RWPE1 (cell line): ENCODE measurements at regions not wholly inside any gene's neighbourhood (a gene's known extent, or its start where the extent isn't known, plus 50 kb on each side); places are given as distances from the start of the nearest gene placed in this dataset.

ENCODE experiments used
- CTCF ChIA-PET: fragments of 350-600 bp; sonication (Branson Sonifier 250); formaldehyde crosslinking; extraction: SDS; loops from one replicate; lab custom pipeline; 2021; lab: Yijun Ruan, JAX
- POLR2A ChIA-PET: fragments of 400-600 bp; formaldehyde crosslinking; extraction: SDS; loops from one replicate; lab custom pipeline; 2020; ENCODE audit warnings: antibody characterized with exemption; ENCODE audit not compliant: low non-redundant PET; lab: Yijun Ruan, JAX
- DNase-seq: peaks from one replicate; pipeline ENCODE4 v3.0.0; 2012; ENCODE audit warnings: low spot score
- H3K27ac ChIP-seq: fragments of 450-650 bp; 2 replicates; pipeline ENCODE4 v1.5.1; 2017
- CTCF ChIP-seq: fragments of 450-650 bp; conservative IDR thresholded peaks from 2 replicates; pipeline ENCODE4 v1.5.1; 2017; ENCODE audit warnings: low read depth, mild to moderate bottlenecking

- no peak overlapping the region for H3K27ac ChIP-seq
- ChIA-PET POLR2A (no interaction called here), CTCF (no interaction called here)
- TF ChIP-seq CTCF: no peak
- peak; percentile 66 for DNase-seq
These were observed 202.1 kb upstream of the ARHGAP42 start for GRCh38 chr11:100484948-100485347.

- no peak for DNase-seq
- CTCF ChIA-PET: no interaction called here
- POLR2A ChIA-PET: no interaction called here
- TF ChIP-seq CTCF: no peak
- H3K27ac ChIP-seq: no peak overlapping the region
These were observed 188.3 kb upstream of the ARHGAP42 start for GRCh38 chr11:100498780-100499179.

- no peak for DNase-seq
- TF ChIP-seq CTCF: no peak
- ChIA-PET CTCF (no interaction called here), POLR2A (no interaction called here)
- H3K27ac ChIP-seq: no peak overlapping the region
These were observed 185.6 kb upstream of the ARHGAP42 start for GRCh38 chr11:100501450-100501849.

GRCh38 chr11:100512475-100512874, 174.6 kb upstream of the ARHGAP42 start:
- DNase-seq: peak; percentile 63
- CTCF ChIA-PET: interaction anchor here (0.6 to 0.7 kb wide), 2 partner anchors 62 to 162 kb away, joined by 3 read pairs; no protein-coding TSS in a partner anchor
- no peak for TF ChIP-seq CTCF
- no peak overlapping the region for H3K27ac ChIP-seq
- POLR2A ChIA-PET: no interaction called here

- POLR2A ChIA-PET: no interaction called here
- DNase-seq: peak; percentile 15
These were observed 172.0 kb upstream of the ARHGAP42 start for GRCh38 chr11:100515087-100515486.

GRCh38 chr11:100525197-100525596, 161.9 kb upstream of the ARHGAP42 start:
- ChIA-PET CTCF (no interaction called here), POLR2A (interaction anchor here (0.6 kb wide), 1 partner anchor 37 kb away, joined by 3 read pairs; no protein-coding TSS in a partner anchor)
- no peak overlapping the region for H3K27ac ChIP-seq
- no peak for DNase-seq
- TF ChIP-seq CTCF: no peak

More at GRCh38 chr11:100515087-100515486, 172.0 kb upstream of the ARHGAP42 start:
- no peak overlapping the region for H3K27ac ChIP-seq
- TF ChIP-seq CTCF: no peak
- CTCF ChIA-PET: no interaction called here

- no peak for DNase-seq
- ChIA-PET CTCF (interaction anchor here (0.6 kb wide), 2 partner anchors 13 to 279 kb away, joined by 3 to 4 read pairs; no protein-coding TSS in a partner anchor), POLR2A (interaction anchor here (0.6 kb wide), 1 partner anchor 37 kb away, joined by 3 read pairs; no protein-coding TSS in a partner anchor)
- H3K27ac ChIP-seq: no peak overlapping the region
- TF ChIP-seq CTCF: no peak
These were observed 161.5 kb upstream of the ARHGAP42 start for GRCh38 chr11:100525635-100526034.
